Adrenal gland (tissue), 9 donors: ENCODE measurements at regions not wholly inside any gene's neighbourhood (a gene's known extent, or its start where the extent isn't known, plus 50 kb on each side); places are given as distances from the start of the nearest gene placed in this dataset.

Experiments
- DNase-seq, 7 donors: peaks; one replicate each; pipeline ENCODE4 v3.0.0-alpha.2; 2019 to 2020
- H3K27ac ChIP-seq, 5 donors: fragments of 200-600 bp; sonication (generic) in 4 of 5; 1 replicate in 3 of 5; 2 replicates in 2 of 5; pipeline versions ENCODE4 v1.5.1 to v1.8.0; 2016 to 2020; ENCODE audit warnings: mild to moderate bottlenecking in 1 of 5
- H3K27me3 ChIP-seq: fragments of 200-600 bp; 2 replicates; pipeline ENCODE4 v1.8.0; 2021
- H3K36me3 ChIP-seq, 2 donors: fragments of 200-600 bp; replicated peaks in 1 of 2; 1 replicate in 1 of 2; 2 replicates in 1 of 2; pipeline versions ENCODE4 v1.5.1 to v1.8.0; 2018 to 2022
- H3K4me1 ChIP-seq, 2 donors: fragments of 200-600 bp; replicated peaks in 1 of 2; 1 replicate in 1 of 2; 2 replicates in 1 of 2; pipeline versions ENCODE4 v1.5.1 to v1.8.0; 2018 to 2021
- H3K4me3 ChIP-seq, 4 donors: fragments of 200-600 bp; sonication (generic) in 3 of 4; one replicate each; pipeline ENCODE4 v1.5.1; 2016 to 2018
- H3K9me3 ChIP-seq, 3 donors: fragments of 200-600 bp; sonication (generic) in 1 of 3; replicated peaks in 1 of 3; 1 replicate in 2 of 3; 2 replicates in 1 of 3; pipeline versions ENCODE4 v1.5.1 to v1.8.0; 2016 to 2021
- CTCF ChIP-seq, 6 experiments: fragments of 450-650 bp in 4 of 6; fragments of 200-600 bp in 2 of 6; sonication (generic) in 1 of 6; IDR thresholded peaks; 1 replicate in 5 of 6; 2 replicates in 1 of 6; pipeline versions ENCODE4 v1.5.1 to v1.8.0; 2016 to 2021; ENCODE audit warnings: antibody characterized with exemption in 6 of 6, mild to moderate bottlenecking in 2 of 6, moderate library complexity in 1 of 6
- POLR2A ChIP-seq, 2 donors: fragments of 450-650 bp; IDR thresholded peaks; one replicate each; pipeline ENCODE4 v1.6.1; 2017; ENCODE audit warnings: antibody characterized with exemption in 2 of 2, mild to moderate bottlenecking in 2 of 2, moderate library complexity in 1 of 2
- WGBS, 4 donors: extraction: QIAGEN DNeasy Blood & Tissue Kit in 2 of 4; methylation state at CpG; one replicate each; pipeline versions ENCODE4 v1.1.5 to v1.1.7; 2013 to 2017; 5-methylcytosine and 5-hydroxymethylcytosine counted together
- intact Hi-C, 2 donors: fragments of 100-400 bp; cut with DNase I; formaldehyde crosslinking; loops; one replicate each; pipeline versions ENCODE4 v1.14.1 to v1.15.0; 2022 to 2023
- donor health status: healthy with polysubstance abuse.
- donor health status: Bipolar disorder and iron deficiency.
- donor health status: DM: yes; HTN: yes; CAD: no.
- donor health status: DM: no; HTN: no; CAD: no.
- donor health status: DM: no; HTN: no; CAD: no.

GRCh38 chr6:168826078-168826390 is 385.1 kb downstream of the SMOC2 start:
- no peaks in the 10 kb centered on the region for H3K9me3 ChIP-seq
- H3K4me1 ChIP-seq = no peaks in the 10 kb centered on the region
- TF ChIP-seq CTCF (IDR thresholded peaks at IDR 0.05) (no peak), POLR2A (IDR thresholded peaks at IDR 0.05) (no peak)
- no peak overlapping the region for H3K4me3 ChIP-seq
- no peak for DNase-seq
- WGBS, 4 donors = 90 to 94% (median 93%) methylated on average over 23 of the region's 23 CpGs
- H3K27me3 ChIP-seq = no peaks in the 10 kb centered on the region
- no peak overlapping the region for H3K27ac ChIP-seq
- intact Hi-C loops = no loop called here
- H3K36me3 ChIP-seq = no peaks in the 10 kb centered on the region

- WGBS, 4 donors = 89 to 94% (median 93%) methylated on average over 30 to 68 of the region's 68 CpGs
- TF ChIP-seq CTCF (IDR thresholded peaks at IDR 0.05) = no peak
- no peak for TF ChIP-seq POLR2A (IDR thresholded peaks at IDR 0.05)
- Histone ChIP-seq H3K4me3 (no peak overlapping the region), H3K4me1 (no peaks in the 10 kb centered on the region), H3K36me3 (no peaks in the 10 kb centered on the region), H3K27me3 (no peaks in the 10 kb centered on the region), H3K27ac (no peak overlapping the region), H3K9me3 (no peaks in the 10 kb centered on the region)
- intact Hi-C loops = no loop called here
- no peak for DNase-seq
Observed at GRCh38 chr6:168825226-168826077, 384.5 kb downstream of the SMOC2 start.

GRCh38 chr6:168823397-168824212 is 382.6 kb downstream of the SMOC2 start:
- Histone ChIP-seq H3K9me3 (no peaks in the 10 kb centered on the region), H3K4me1 (no peaks in the 10 kb centered on the region), H3K4me3 (no peak overlapping the region), H3K27ac (no peak overlapping the region), H3K27me3 (no peaks in the 10 kb centered on the region), H3K36me3 (no peaks in the 10 kb centered on the region)
- intact Hi-C loops = no loop called here
- no peak for TF ChIP-seq CTCF (IDR thresholded peaks at IDR 0.05)
- no peak for TF ChIP-seq POLR2A (IDR thresholded peaks at IDR 0.05)
- WGBS, 4 donors = 52 to 72% (median 62%) methylated on average over 10 to 12 of the region's 12 CpGs
- DNase-seq = no peak

- WGBS, 4 donors = 71 to 77% (median 74%) methylated on average over 8 to 9 of the region's 9 CpGs
- Histone ChIP-seq H3K27ac (no peak overlapping the region), H3K4me1 (no peaks in the 10 kb centered on the region), H3K9me3 (no peaks in the 10 kb centered on the region), H3K36me3 (no peaks in the 10 kb centered on the region), H3K4me3 (no peak overlapping the region), H3K27me3 (no peaks in the 10 kb centered on the region)
- intact Hi-C loops = no loop called here
- no peak for DNase-seq
- TF ChIP-seq POLR2A (IDR thresholded peaks at IDR 0.05) = no peak
- TF ChIP-seq CTCF (IDR thresholded peaks at IDR 0.05) = no peak
Observed at GRCh38 chr6:168822376-168822775, 381.4 kb downstream of the SMOC2 start.
